Progenitor cell of endocrine pancreas (in vitro differentiated cells): ENCODE measurements at regions not wholly inside any gene's neighbourhood (a gene's known extent, or its start where the extent isn't known, plus 50 kb on each side); places are given as distances from the start of the nearest gene placed in this dataset.

Experiments used
- DNase-seq: peaks from one replicate; pipeline ENCODE4 v3.0.0; 2021; ENCODE audit warnings: low spot score; ENCODE audit not compliant: unreplicated experiment
- H3K27ac Mint-ChIP-seq: 2 replicates; pipeline ENCODE4 v1.8.0; 2021; ENCODE audit warnings: mild to moderate bottlenecking, moderate library complexity, mixed read lengths
- H3K27me3 Mint-ChIP-seq: 2 replicates; pipeline ENCODE4 v1.8.0; 2021; ENCODE audit warnings: mixed read lengths
- H3K36me3 Mint-ChIP-seq: 2 replicates; pipeline ENCODE4 v1.8.0; 2022; ENCODE audit warnings: mixed read lengths; ENCODE audit not compliant: insufficient read depth
- H3K4me1 Mint-ChIP-seq: 2 replicates; pipeline ENCODE4 v1.8.0; 2021; ENCODE audit warnings: low read depth, mixed read lengths
- H3K4me3 Mint-ChIP-seq: 2 replicates; pipeline ENCODE4 v1.8.0; 2021; ENCODE audit warnings: low read depth, mild to moderate bottlenecking, moderate library complexity, mixed read lengths
- H3K9me3 Mint-ChIP-seq: 2 replicates; pipeline ENCODE4 v1.8.0; 2021; ENCODE audit warnings: low read depth, mixed read lengths
- CTCF ChIP-seq: fragments of 200-600 bp; sonication (generic); IDR thresholded peaks from one replicate; pipeline ENCODE4 v1.5.0; 2021; ENCODE audit warnings: antibody characterized with exemption, mild to moderate bottlenecking; ENCODE audit not compliant: unreplicated experiment

DNA sequence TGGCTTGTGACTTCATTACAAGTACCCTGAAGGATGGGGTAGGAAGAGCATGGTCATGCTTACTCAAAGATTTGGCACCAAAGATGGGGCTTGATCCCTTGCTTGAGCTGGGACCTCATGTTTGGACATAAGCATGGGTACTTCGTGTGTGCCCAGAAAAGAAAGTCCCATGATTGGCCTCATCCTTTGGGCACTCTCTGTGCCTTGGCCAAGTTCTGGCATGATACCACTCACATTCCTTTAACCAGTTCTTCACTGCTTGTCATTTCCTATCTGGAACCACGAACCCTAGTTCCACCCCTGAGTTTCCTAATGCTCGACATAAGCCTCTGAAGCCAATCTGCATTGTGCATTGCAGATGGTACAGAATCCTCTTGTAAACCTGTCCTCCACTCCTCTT lies 107.0 kb downstream of the NAV1 start:
- peaks cover 55% of the 10 kb centered on the region for H3K27me3 Mint-ChIP-seq
- H3K9me3 Mint-ChIP-seq, result no peaks in the 10 kb centered on the region
- TF ChIP-seq CTCF, result no peak
- H3K36me3 Mint-ChIP-seq, result no peaks in the 10 kb centered on the region
- no peak for DNase-seq
- no peak overlapping the region for H3K4me3 Mint-ChIP-seq
- peaks cover 10% of the 10 kb centered on the region for H3K4me1 Mint-ChIP-seq
- no peak overlapping the region for H3K27ac Mint-ChIP-seq

DNA sequence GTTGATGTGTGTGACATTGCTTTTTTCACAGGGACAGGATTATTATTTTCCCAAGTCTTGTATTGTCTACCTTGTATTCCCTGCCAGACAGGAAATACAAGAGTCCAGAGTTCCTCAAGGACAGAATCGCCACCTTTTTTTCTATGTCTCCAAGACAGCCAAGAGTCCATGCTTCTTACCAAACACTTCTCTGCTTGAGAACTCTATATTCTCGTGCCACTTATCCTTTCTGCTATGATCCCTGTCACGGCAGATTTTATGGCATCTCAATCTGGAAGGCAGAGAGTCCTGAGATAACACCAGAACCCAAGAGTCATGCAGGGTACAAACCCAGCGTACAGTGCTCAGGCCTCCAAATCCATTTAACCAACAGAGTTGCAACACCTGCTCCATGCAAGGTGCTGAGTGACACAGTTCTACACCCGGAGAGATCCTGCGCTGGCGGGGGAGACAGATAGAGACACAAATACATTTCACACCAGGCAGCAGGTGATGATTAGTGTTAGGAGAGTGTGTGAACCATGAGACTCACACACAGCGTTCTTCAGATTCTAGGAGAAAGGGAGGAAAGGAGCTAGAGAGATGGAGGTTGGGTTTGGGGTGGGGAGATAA lies 107.6 kb downstream of the NAV1 start:
- H3K27me3 Mint-ChIP-seq, result peaks cover 56% of the 10 kb centered on the region
- no peak overlapping the region for H3K4me3 Mint-ChIP-seq
- no peak overlapping the region for H3K27ac Mint-ChIP-seq
- no peaks in the 10 kb centered on the region for H3K36me3 Mint-ChIP-seq
- peaks cover 10% of the 10 kb centered on the region for H3K4me1 Mint-ChIP-seq
- no peaks in the 10 kb centered on the region for H3K9me3 Mint-ChIP-seq
- DNase-seq, result no peak
- no peak for TF ChIP-seq CTCF

DNA sequence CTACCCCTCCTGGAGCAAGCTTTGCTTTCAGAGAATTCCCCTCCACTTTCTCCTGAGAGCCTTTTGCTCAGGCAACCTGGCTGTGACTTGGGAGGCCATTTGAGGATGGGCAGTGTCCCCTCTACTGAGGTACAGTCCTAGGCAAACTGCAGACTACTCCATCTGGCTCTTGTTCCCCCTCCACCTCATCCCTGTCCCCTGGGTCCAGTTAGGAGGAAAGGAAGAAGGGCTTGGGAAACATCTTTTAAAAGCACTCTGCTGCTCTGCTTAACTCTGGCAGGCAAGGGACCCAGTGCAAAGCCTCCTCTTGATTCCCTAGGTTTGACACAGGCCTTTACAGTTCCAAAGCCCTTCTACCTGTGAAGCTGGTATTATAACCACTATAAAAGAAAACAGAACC lies 108.2 kb downstream of the NAV1 start:
- Mint-ChIP-seq H3K36me3 (no peaks in the 10 kb centered on the region), H3K27ac (no peak overlapping the region), H3K4me1 (peaks cover 10% of the 10 kb centered on the region), H3K4me3 (no peak overlapping the region), H3K9me3 (no peaks in the 10 kb centered on the region), H3K27me3 (peaks cover 62% of the 10 kb centered on the region)
- DNase-seq, result no peak
- TF ChIP-seq CTCF, result no peak

- Mint-ChIP-seq H3K27ac (no peak overlapping the region), H3K9me3 (no peaks in the 10 kb centered on the region), H3K4me1 (peaks cover 10% of the 10 kb centered on the region), H3K27me3 (peaks cover 65% of the 10 kb centered on the region), H3K36me3 (no peaks in the 10 kb centered on the region), H3K4me3 (peak overlapping the region; percentile 68)
- TF ChIP-seq CTCF, result no peak
- no peak for DNase-seq
These were observed 108.8 kb downstream of the NAV1 start for GRCh38 chr1:201647722-201648065.

GRCh38 chr1:201648066-201648906 lies 109.4 kb downstream of the NAV1 start:
- Mint-ChIP-seq H3K4me3 (peak overlapping the region; percentile 68), H3K36me3 (no peaks in the 10 kb centered on the region), H3K27me3 (peaks cover 71% of the 10 kb centered on the region), H3K27ac (no peak overlapping the region), H3K4me1 (peaks cover 10% of the 10 kb centered on the region), H3K9me3 (no peaks in the 10 kb centered on the region)
- TF ChIP-seq CTCF, result no peak
- peak; percentile 19 for DNase-seq
